ENCODE measurements at regions not wholly inside any gene's neighbourhood (a gene's known extent, or its start where the extent isn't known, plus 50 kb on each side); places are given as distances from the start of the nearest gene placed in this dataset.

- TF ChIP-seq, protein P1, sequence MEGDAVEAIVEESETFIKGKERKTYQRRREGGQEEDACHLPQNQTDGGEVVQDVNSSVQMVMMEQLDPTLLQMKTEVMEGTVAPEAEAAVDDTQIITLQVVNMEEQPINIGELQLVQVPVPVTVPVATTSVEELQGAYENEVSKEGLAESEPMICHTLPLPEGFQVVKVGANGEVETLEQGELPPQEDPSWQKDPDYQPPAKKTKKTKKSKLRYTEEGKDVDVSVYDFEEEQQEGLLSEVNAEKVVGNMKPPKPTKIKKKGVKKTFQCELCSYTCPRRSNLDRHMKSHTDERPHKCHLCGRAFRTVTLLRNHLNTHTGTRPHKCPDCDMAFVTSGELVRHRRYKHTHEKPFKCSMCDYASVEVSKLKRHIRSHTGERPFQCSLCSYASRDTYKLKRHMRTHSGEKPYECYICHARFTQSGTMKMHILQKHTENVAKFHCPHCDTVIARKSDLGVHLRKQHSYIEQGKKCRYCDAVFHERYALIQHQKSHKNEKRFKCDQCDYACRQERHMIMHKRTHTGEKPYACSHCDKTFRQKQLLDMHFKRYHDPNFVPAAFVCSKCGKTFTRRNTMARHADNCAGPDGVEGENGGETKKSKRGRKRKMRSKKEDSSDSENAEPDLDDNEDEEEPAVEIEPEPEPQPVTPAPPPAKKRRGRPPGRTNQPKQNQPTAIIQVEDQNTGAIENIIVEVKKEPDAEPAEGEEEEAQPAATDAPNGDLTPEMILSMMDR (IDR thresholded peaks at IDR 0.05; ENCODE audit: insufficient read depth, low read depth, low read length) = no peak
- TF ChIP-seq EZH2 (IDR thresholded peaks at IDR 0.05; ENCODE audit: insufficient read depth, low read length) = no peak
Observed at GRCh38 chr13:21289475-21289874, 113.0 kb downstream of the MRPL57 start.
